Vagina (tissue), 2 donors: ENCODE measurements at regions not wholly inside any gene's neighbourhood (a gene's known extent, or its start where the extent isn't known, plus 50 kb on each side); places are given as distances from the start of the nearest gene placed in this dataset.
"Not testable (repeated sequence)": the region's sequence is repeated elsewhere in the genome, so short reads cannot be mapped to it uniquely, and the experiment has no call there.

Experiments
- DNase-seq, 2 donors: peaks; one replicate each; pipeline ENCODE4 v3.0.0-alpha.2; 2017; ENCODE audit errors: extremely low spot score in 2 of 2
- H3K27ac ChIP-seq: fragments of 200-600 bp; sonication (generic); one replicate; pipeline ENCODE4 v1.5.1; 2019
- H3K27me3 ChIP-seq: fragments of 200-600 bp; sonication (generic); one replicate; pipeline ENCODE4 v1.5.1; 2019
- H3K36me3 ChIP-seq, 2 donors: fragments of 200-600 bp; sonication (generic); one replicate each; pipeline ENCODE4 v1.5.1; 2017 to 2019
- H3K4me1 ChIP-seq: fragments of 200-600 bp; sonication (generic); one replicate; pipeline ENCODE4 v1.5.1; 2019
- H3K4me3 ChIP-seq, 2 donors: fragments of 200-600 bp; sonication (generic); 1 replicate in 1 of 2; 2 replicates in 1 of 2; pipeline ENCODE4 v1.5.1; 2016 to 2019
- H3K9me3 ChIP-seq: fragments of 200-600 bp; sonication (generic); one replicate; pipeline ENCODE4 v1.5.1; 2019
- POLR2A ChIP-seq, 2 donors: fragments of 450-650 bp; IDR thresholded peaks; one replicate each; pipeline ENCODE4 v1.6.1; 2017; ENCODE audit warnings: antibody characterized with exemption in 2 of 2, mild to moderate bottlenecking in 2 of 2, moderate library complexity in 2 of 2
- POLR2AphosphoS5 ChIP-seq, 2 donors: sonication (generic); formaldehyde crosslinking; IDR thresholded peaks; one replicate each; pipeline ENCODE4 v1.9.0; 2017; ENCODE audit warnings: antibody characterized with exemption in 2 of 2, mild to moderate bottlenecking in 2 of 2, low read depth in 1 of 2; ENCODE audit not compliant: insufficient read depth in 1 of 2
- intact Hi-C: fragments of 100-400 bp; cut with DNase I; formaldehyde crosslinking; loops from one replicate; pipeline ENCODE4 v1.15.1; 2023
- TF ChIP-seq, protein P1 (sequence below), 3 experiments: fragments of 450-650 bp in 2 of 3; fragments of 200-600 bp in 1 of 3; sonication (generic) in 1 of 3; IDR thresholded peaks; one replicate each; pipeline ENCODE4 v1.5.1; 2017 to 2019; ENCODE audit warnings: antibody characterized with exemption in 3 of 3, mild to moderate bottlenecking in 2 of 3, moderate library complexity in 2 of 3

DNA sequence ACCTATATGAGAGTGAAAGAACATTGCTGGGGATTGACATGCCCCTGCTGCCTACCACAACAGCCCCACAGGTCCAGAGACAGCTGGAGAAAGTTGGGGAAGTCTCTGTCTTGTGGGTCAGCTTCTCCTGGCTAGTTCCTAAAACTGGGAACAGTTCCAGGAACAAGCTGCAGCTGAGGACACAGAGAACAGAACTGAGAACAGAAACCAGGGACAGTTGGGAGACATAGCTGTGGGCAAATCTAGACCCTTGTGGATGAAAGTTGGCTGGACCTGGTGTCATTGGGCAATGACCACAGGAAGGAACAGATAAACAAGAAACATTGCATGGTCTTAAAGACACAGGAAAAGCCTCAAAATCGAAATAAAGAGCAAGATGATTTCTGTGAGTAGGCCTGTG, 58.3 kb upstream of the MOCS2 start:
- no peak for DNase-seq
- Histone ChIP-seq H3K36me3 (no peaks in the 10 kb centered on the region), H3K4me1 (no peaks in the 10 kb centered on the region), H3K4me3 (no peak overlapping the region), H3K27ac (no peak overlapping the region), H3K9me3 (no peaks in the 10 kb centered on the region), H3K27me3 (no peaks in the 10 kb centered on the region)
- intact Hi-C loops: no loop called here
- TF ChIP-seq, protein P1, sequence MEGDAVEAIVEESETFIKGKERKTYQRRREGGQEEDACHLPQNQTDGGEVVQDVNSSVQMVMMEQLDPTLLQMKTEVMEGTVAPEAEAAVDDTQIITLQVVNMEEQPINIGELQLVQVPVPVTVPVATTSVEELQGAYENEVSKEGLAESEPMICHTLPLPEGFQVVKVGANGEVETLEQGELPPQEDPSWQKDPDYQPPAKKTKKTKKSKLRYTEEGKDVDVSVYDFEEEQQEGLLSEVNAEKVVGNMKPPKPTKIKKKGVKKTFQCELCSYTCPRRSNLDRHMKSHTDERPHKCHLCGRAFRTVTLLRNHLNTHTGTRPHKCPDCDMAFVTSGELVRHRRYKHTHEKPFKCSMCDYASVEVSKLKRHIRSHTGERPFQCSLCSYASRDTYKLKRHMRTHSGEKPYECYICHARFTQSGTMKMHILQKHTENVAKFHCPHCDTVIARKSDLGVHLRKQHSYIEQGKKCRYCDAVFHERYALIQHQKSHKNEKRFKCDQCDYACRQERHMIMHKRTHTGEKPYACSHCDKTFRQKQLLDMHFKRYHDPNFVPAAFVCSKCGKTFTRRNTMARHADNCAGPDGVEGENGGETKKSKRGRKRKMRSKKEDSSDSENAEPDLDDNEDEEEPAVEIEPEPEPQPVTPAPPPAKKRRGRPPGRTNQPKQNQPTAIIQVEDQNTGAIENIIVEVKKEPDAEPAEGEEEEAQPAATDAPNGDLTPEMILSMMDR (IDR thresholded peaks at IDR 0.05): no peak
- TF ChIP-seq POLR2AphosphoS5 (IDR thresholded peaks at IDR 0.05; ENCODE audit: insufficient read depth in 1 of 2, low read depth in 1 of 2): no peak
- TF ChIP-seq POLR2A (IDR thresholded peaks at IDR 0.05): no peak

DNA sequence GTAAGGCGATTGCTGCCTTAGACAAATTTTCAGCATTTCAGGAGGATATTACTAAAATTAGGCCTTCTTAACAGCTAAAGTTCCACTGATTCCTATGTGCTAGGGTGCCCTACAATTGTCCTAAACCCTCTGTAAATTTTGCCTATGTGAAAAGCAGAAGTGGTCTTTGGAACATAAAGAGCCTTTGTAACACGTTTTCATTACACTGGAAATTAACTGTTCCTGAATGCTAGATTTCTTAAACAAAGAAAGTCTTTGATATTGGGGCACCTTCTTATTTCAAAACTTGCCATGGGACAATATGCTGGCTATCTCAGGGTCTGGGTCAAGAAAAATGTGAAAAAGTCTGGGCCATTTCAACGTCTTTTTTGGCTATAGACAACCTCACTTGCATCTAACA, 60.4 kb upstream of the MOCS2 start:
- intact Hi-C loops: no loop called here
- H3K27me3 ChIP-seq: no peaks in the 10 kb centered on the region
- no peaks in the 10 kb centered on the region for H3K9me3 ChIP-seq
- TF ChIP-seq POLR2AphosphoS5 (IDR thresholded peaks at IDR 0.05; ENCODE audit: insufficient read depth in 1 of 2, low read depth in 1 of 2) (no peak), POLR2A (IDR thresholded peaks at IDR 0.05) (no peak)
- TF ChIP-seq, protein P1 (IDR thresholded peaks at IDR 0.05): no peak
- H3K4me1 ChIP-seq: no peaks in the 10 kb centered on the region
- H3K4me3 ChIP-seq: no peak overlapping the region
- H3K36me3 ChIP-seq: no peaks in the 10 kb centered on the region
- DNase-seq: no peak
- no peak overlapping the region for H3K27ac ChIP-seq

DNA sequence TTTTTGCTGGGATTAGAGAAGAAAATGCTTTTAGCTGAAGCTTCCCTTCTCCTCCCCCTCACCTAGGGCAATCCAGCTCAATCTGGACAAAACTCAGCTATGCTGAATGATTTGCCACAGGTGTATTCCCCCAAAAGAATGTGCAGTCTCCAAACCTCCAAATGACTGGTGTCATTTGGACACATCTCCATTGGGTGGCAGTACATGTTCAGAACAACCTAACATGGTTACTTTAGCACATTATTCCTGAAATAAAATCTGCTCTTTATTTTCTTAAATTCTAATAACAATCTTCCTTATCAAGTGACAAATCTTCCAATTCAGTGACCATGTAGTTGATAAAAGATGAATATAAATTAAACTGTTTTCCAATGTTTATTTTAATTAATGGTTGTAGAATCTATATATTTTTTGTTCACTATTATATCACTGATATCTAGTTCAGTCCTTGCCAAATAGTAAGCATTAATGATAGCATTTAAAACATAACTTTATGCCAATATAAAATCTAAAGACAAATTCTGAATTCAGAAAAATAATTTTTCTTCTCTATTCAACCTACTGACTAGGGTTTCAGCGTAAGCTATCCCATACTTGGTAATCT, 61.3 kb upstream of the MOCS2 start:
- H3K4me3 ChIP-seq: no peak overlapping the region
- intact Hi-C loops: no loop called here
- H3K27me3 ChIP-seq: no peaks in the 10 kb centered on the region
- H3K4me1 ChIP-seq: no peaks in the 10 kb centered on the region
- no peak overlapping the region for H3K27ac ChIP-seq
- TF ChIP-seq POLR2A (IDR thresholded peaks at IDR 0.05): no peak
- TF ChIP-seq, protein P1 (IDR thresholded peaks at IDR 0.05): peak in 2 of 3 experiments; percentile 51 to 56
- H3K36me3 ChIP-seq: no peaks in the 10 kb centered on the region
- no peak for DNase-seq
- H3K9me3 ChIP-seq: no peaks in the 10 kb centered on the region

DNA sequence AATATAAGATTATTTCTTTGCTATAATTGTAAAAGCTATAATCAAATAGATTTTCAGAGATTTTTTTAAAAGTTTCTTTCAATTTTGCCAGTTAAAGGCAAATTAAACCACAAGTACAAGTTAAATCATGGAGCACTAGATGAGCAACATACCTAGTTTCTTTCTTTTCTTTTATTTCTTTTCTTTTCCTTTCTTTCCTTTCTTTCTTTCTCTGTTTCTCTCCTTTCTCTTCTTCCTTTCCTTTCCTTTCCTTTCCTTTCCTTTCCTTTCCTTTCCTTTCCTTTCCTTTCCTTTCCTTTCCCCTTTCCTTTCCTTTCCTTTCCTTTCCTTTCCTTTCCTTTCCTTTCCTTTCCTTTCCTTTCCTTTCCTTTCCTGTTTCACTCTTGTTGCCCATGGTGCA, 62.5 kb upstream of the MOCS2 start:
- intact Hi-C loops, H3K4me3 ChIP-seq, H3K4me1 ChIP-seq, DNase-seq, H3K27ac ChIP-seq, H3K27me3 ChIP-seq, H3K36me3 ChIP-seq, H3K9me3 ChIP-seq: not testable (repeated sequence)

DNA sequence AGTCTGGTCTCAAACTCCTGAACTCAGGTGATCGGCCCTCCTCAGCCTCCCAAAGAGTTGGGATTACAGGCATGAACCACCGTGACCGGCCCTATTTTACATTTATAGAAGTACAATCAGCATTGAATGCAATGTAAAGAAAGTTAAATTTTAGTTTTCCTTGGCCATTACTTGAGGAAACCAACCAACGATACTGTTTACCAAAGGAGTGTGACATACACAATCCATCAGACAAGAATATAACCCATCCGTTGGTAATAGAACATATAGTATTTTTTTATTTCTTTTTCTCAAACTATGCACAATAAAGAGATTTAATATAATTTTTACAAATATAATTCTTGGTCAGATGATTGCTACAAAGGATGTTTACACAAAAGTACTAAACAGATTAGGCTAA, 63.1 kb upstream of the MOCS2 start:
- H3K27ac ChIP-seq: no peak overlapping the region
- no peaks in the 10 kb centered on the region for H3K36me3 ChIP-seq
- intact Hi-C loops: no loop called here
- H3K4me1 ChIP-seq: no peaks in the 10 kb centered on the region
- TF ChIP-seq, protein P1 (IDR thresholded peaks at IDR 0.05): no peak
- TF ChIP-seq POLR2AphosphoS5 (IDR thresholded peaks at IDR 0.05; ENCODE audit: insufficient read depth in 1 of 2, low read depth in 1 of 2): no peak
- TF ChIP-seq POLR2A (IDR thresholded peaks at IDR 0.05): no peak
- no peak for DNase-seq
- H3K9me3 ChIP-seq: no peaks in the 10 kb centered on the region
- H3K4me3 ChIP-seq: no peak overlapping the region
- no peaks in the 10 kb centered on the region for H3K27me3 ChIP-seq

DNA sequence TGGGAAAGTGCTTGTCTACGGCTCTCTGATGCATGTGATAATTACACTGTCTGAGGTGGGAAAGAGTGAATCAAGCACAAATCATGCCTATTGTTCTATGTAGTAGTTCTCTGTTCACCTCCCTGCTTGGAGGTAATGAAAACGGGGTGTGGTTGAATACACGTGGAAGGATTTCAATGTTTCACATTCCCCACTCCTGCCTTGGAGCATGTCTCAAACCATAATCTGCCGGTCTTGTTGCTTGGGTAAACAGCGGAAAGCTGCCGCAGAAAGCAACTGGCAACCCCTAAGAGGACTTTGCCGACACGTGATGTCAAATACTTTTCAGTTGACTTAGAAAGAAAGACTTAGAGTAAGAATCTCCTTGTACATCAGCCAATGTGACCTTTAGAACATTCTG, 63.5 kb upstream of the MOCS2 start:
- intact Hi-C loops: no loop called here
- TF ChIP-seq POLR2AphosphoS5 (IDR thresholded peaks at IDR 0.05; ENCODE audit: insufficient read depth in 1 of 2, low read depth in 1 of 2): no peak
- no peak for TF ChIP-seq POLR2A (IDR thresholded peaks at IDR 0.05)
- TF ChIP-seq, protein P1 (IDR thresholded peaks at IDR 0.05): no peak
- no peak for DNase-seq

More for the DNA sequence above, 63.5 kb upstream of the MOCS2 start:
- no peaks in the 10 kb centered on the region for H3K36me3 ChIP-seq
- H3K4me3 ChIP-seq: no peak overlapping the region
- H3K9me3 ChIP-seq: no peaks in the 10 kb centered on the region
- no peaks in the 10 kb centered on the region for H3K4me1 ChIP-seq
- no peak overlapping the region for H3K27ac ChIP-seq
- H3K27me3 ChIP-seq: no peaks in the 10 kb centered on the region
